ENCODE measurements at regions not wholly inside any gene's neighbourhood (a gene's known extent, or its start where the extent isn't known, plus 50 kb on each side); places are given as distances from the start of the nearest gene placed in this dataset.

- CTCF ChIA-PET (ENCODE audit: partially characterized antibody): no interaction called here
- no peak overlapping the region for H3K14ac ChIP-seq (ENCODE audit: insufficient read length)
- no peak for FAIRE-seq
- TF ChIP-seq POLR2A (IDR thresholded peaks at IDR 0.05; ENCODE audit: control extremely low read depth in 1 of 2, low read depth in 2 of 2, low read length in 2 of 2) (no peak), EGR1 (IDR thresholded peaks at IDR 0.05; ENCODE audit: borderline replicate concordance, low read depth, low read length) (no peak), EP300 (IDR thresholded peaks at IDR 0.05; ENCODE audit: borderline replicate concordance in 1 of 2, low read depth in 2 of 2, low read length in 2 of 2) (no peak), PHF8 (conservative IDR thresholded peaks at IDR 0.05; ENCODE audit: low read depth, low read length) (no peak), CREB1 (IDR thresholded peaks at IDR 0.05) (no peak), SIRT6 (IDR thresholded peaks at IDR 0.05; ENCODE audit: low read length) (no peak), BRCA1 (IDR thresholded peaks at IDR 0.05; ENCODE audit: low read depth, low read length) (no peak), TAF7 (optimal IDR thresholded peaks at IDR 0.05; ENCODE audit: borderline replicate concordance, low read depth, low read length) (no peak)
- TF ChIP-seq, protein P1, sequence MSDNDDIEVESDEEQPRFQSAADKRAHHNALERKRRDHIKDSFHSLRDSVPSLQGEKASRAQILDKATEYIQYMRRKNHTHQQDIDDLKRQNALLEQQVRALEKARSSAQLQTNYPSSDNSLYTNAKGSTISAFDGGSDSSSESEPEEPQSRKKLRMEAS (IDR thresholded peaks at IDR 0.05): no peak
Measured at GRCh38 chr6:92274588-92274987, 1144.8 kb downstream of the EPHA7 start.

More at GRCh38 chr6:92274588-92274987, 1144.8 kb downstream of the EPHA7 start:
- Histone ChIP-seq H3K9ac (replicated peaks in 1 of 4; ENCODE audit: extremely low read depth in 1 of 4, low read depth in 3 of 4, low read length in 3 of 4) (no peak overlapping the region), H2BK12ac (ENCODE audit: low read depth, low read length) (no peak overlapping the region), H3K27ac (ENCODE audit: low read depth, low read length) (no peak overlapping the region), H3K4ac (replicated peaks; ENCODE audit: insufficient read length, low read depth, low read length) (no peak overlapping the region), H4K91ac (replicated peaks; ENCODE audit: insufficient read length, low read length) (no peak overlapping the region), H3K9me3 (ENCODE audit: insufficient read depth in 2 of 2, low read depth in 1 of 2, low read length in 1 of 2) (no peaks in the 10 kb centered on the region), H2AFZ (ENCODE audit: low read length) (no peak overlapping the region), H2BK20ac (ENCODE audit: low read length) (no peak overlapping the region), H3K4me1 (replicated peaks in 1 of 4; ENCODE audit: control insufficient read depth in 3 of 4, insufficient read depth in 4 of 4, low read length in 3 of 4) (no peaks in the 10 kb centered on the region), H3K79me2 (ENCODE audit: control insufficient read depth in 1 of 2, insufficient read depth in 2 of 2, low read length in 2 of 2) (no peaks in the 10 kb centered on the region), H2BK120ac (replicated peaks; ENCODE audit: low read depth, low read length) (no peak overlapping the region), H3K18ac (ENCODE audit: extremely low read depth, low read length) (no peak overlapping the region), H3K79me1 (ENCODE audit: low read depth, low read length) (no peaks in the 10 kb centered on the region), H3K23ac (ENCODE audit: insufficient read length) (no peak overlapping the region), H4K8ac (ENCODE audit: extremely low read depth, insufficient read depth, low read length) (no peak overlapping the region), H3K27me3 (replicated peaks in 1 of 4; ENCODE audit: control insufficient read depth in 3 of 4, extremely low read depth in 1 of 4, insufficient read depth in 3 of 4, low read length in 3 of 4) (no peaks in the 10 kb centered on the region), H3K36me3 (ENCODE audit: control insufficient read depth in 2 of 4, insufficient read depth in 4 of 4, low read length in 3 of 4) (no peaks in the 10 kb centered on the region), H2AK5ac (ENCODE audit: low read depth, low read length) (no peak overlapping the region), H4K20me1 (replicated peaks in 1 of 2; ENCODE audit: control insufficient read depth in 1 of 2, insufficient read depth in 2 of 2, low read length in 2 of 2) (no peaks in the 10 kb centered on the region), H2BK15ac (ENCODE audit: low read length) (no peak overlapping the region), H3K4me3 (ENCODE audit: extremely low read depth in 1 of 4, insufficient read depth in 2 of 4, low read depth in 3 of 4, low read length in 4 of 4) (no peak overlapping the region), H3K23me2 (ENCODE audit: low read depth, low read length) (no peaks in the 10 kb centered on the region), H3K4me2 (ENCODE audit: insufficient read depth in 1 of 2, low read depth in 2 of 2, low read length in 2 of 2) (no peak overlapping the region), H2BK5ac (ENCODE audit: low read depth, low read length) (no peak overlapping the region), H3K56ac (replicated peaks; ENCODE audit: insufficient read length, low read depth, low read length) (no peak overlapping the region), H4K5ac (ENCODE audit: insufficient read length, low read depth, low read length) (no peak overlapping the region)
- DNase-seq (ENCODE audit: low read depth in 1 of 2, low spot score in 2 of 2): no peak
- WGBS, 2 experiments (ENCODE audit: extremely low coverage in 1 of 2, insufficient coverage in 1 of 2, insufficient read length in 1 of 2, insufficient replicate concordance in 2 of 2, low coverage in 1 of 2, low lambda C conversion rate in 2 of 2, missing lambda C conversion rate in 1 of 2): 99% methylated on average over 8 of the region's 8 CpGs; no CpG with 5 or more reads in 1 of the 2 experiments
- POLR2A ChIA-PET (ENCODE audit: partially characterized antibody): interaction anchor here (1.3 kb wide), 1 partner anchor 9 kb away, joined by 3 read pairs; no protein-coding TSS in a partner anchor

All from H1 (cell line).